Esophagus muscularis mucosa (tissue), 3 donors: ENCODE measurements at regions not wholly inside any gene's neighbourhood (a gene's known extent, or its start where the extent isn't known, plus 50 kb on each side); places are given as distances from the start of the nearest gene placed in this dataset.

Experiments used
- CTCF ChIP-seq, 3 experiments: fragments of 200-600 bp in 2 of 3; fragments of 450-650 bp in 1 of 3; sonication (generic) in 2 of 3; IDR thresholded peaks; one replicate each; pipeline ENCODE4 v1.5.1; 2017 to 2019; ENCODE audit warnings: antibody characterized with exemption in 3 of 3, mild to moderate bottlenecking in 2 of 3, moderate library complexity in 1 of 3
- POLR2A ChIP-seq: fragments of 450-650 bp; IDR thresholded peaks from one replicate; pipeline ENCODE4 v1.6.1; 2017; ENCODE audit warnings: antibody characterized with exemption, moderate library complexity, mild to moderate bottlenecking, low read depth

- TF ChIP-seq CTCF (IDR thresholded peaks at IDR 0.05) (no peak), POLR2A (no peak)
Observed at GRCh38 chr10:78236416-78237015, 202.9 kb downstream of the RPS24 start.
